Neural cell (in vitro differentiated cells): ENCODE measurements at regions not wholly inside any gene's neighbourhood (a gene's known extent, or its start where the extent isn't known, plus 50 kb on each side); places are given as distances from the start of the nearest gene placed in this dataset.

Experiments used
- H2AFZ ChIP-seq: fragments of 200-600, 300-800 bp; sonication (generic), shearing (Covaris generic); 2 replicates; pipeline ENCODE4 v1.6.0; 2014; ENCODE audit warnings: low read depth, mild to moderate bottlenecking, antibody characterized with exemption, low read length, moderate library complexity
- H3F3A ChIP-seq: fragments of 200-600 bp; shearing (Covaris generic); 2 replicates; pipeline ENCODE4 v1.6.1; 2016; ENCODE audit warnings: mild to moderate bottlenecking, moderate library complexity, mixed read lengths, antibody characterized with exemption, low read length; ENCODE audit not compliant: insufficient read depth, poor library complexity, severe bottlenecking
- H3K27ac ChIP-seq: fragments of 200-600, 300-800 bp; sonication (generic), shearing (Covaris generic); 2 replicates; pipeline ENCODE4 v1.5.1; 2014; ENCODE audit warnings: mild to moderate bottlenecking, low read length, moderate library complexity
- H3K27me3 ChIP-seq: fragments of 300-800, 200-600 bp; sonication (generic), shearing (Covaris generic); 2 replicates; pipeline ENCODE4 v1.6.0; 2014; ENCODE audit warnings: mild to moderate bottlenecking, low read depth, low read length, moderate library complexity; ENCODE audit not compliant: insufficient read depth
- H3K36me3 ChIP-seq: fragments of 300-800, 200-600 bp; sonication (generic), shearing (Covaris generic); 2 replicates; pipeline ENCODE4 v1.5.1; 2014; ENCODE audit warnings: mild to moderate bottlenecking, antibody characterized with exemption, low read length, moderate library complexity; ENCODE audit not compliant: insufficient read depth
- H3K4me2 ChIP-seq: fragments of 300-800, 200-600 bp; sonication (generic), shearing (Covaris generic); 2 replicates; pipeline ENCODE4 v1.6.0; 2014; ENCODE audit warnings: mild to moderate bottlenecking, low read length
- H3K4me3 ChIP-seq: fragments of 300-800, 200-600 bp; sonication (generic), shearing (Covaris generic); 2 replicates; pipeline ENCODE4 v1.5.1; 2014; ENCODE audit warnings: mild to moderate bottlenecking, low read length, moderate library complexity
- H3K79me2 ChIP-seq: fragments of 200-600 bp; shearing (Covaris generic); replicated peaks from 2 replicates; pipeline ENCODE4 v1.6.0; 2014; ENCODE audit warnings: mild to moderate bottlenecking, low read length, moderate library complexity; ENCODE audit not compliant: insufficient read depth
- H3K9ac ChIP-seq: fragments of 300-800, 200-600 bp; sonication (generic), shearing (Covaris generic); 2 replicates; pipeline ENCODE4 v1.6.1; 2016; ENCODE audit warnings: mild to moderate bottlenecking, low read length, mixed read lengths
- H3K9me2 ChIP-seq: fragments of 200-600 bp; shearing (Covaris generic); 2 replicates; pipeline ENCODE4 v1.6.1; 2016; ENCODE audit warnings: mild to moderate bottlenecking, low read length, mixed read lengths; ENCODE audit not compliant: insufficient read depth
- H3K9me3 ChIP-seq: fragments of 200-600, 300-800 bp; sonication (generic), shearing (Covaris generic); 2 replicates; pipeline ENCODE4 v1.6.1; 2016; ENCODE audit warnings: mild to moderate bottlenecking, mixed run types, low read length, moderate library complexity, mixed read lengths
- H4K20me1 ChIP-seq: fragments of 200-600 bp; shearing (Covaris generic); 2 replicates; pipeline ENCODE4 v1.6.1; 2016; ENCODE audit warnings: mild to moderate bottlenecking, mixed run types; ENCODE audit not compliant: insufficient read depth
- CTCF ChIP-seq: fragments of 450-650 bp; IDR thresholded peaks from 2 replicates; pipeline ENCODE4 v1.5.1; 2014; ENCODE audit warnings: antibody characterized with exemption, mild to moderate bottlenecking, moderate library complexity; ENCODE audit not compliant: poor library complexity, severe bottlenecking
- EP300 ChIP-seq: fragments of 450-650 bp; conservative IDR thresholded peaks from 2 replicates; pipeline ENCODE4 v1.6.1; 2014; ENCODE audit warnings: antibody characterized with exemption, mild to moderate bottlenecking, moderate library complexity; ENCODE audit not compliant: poor library complexity, severe bottlenecking
- EZH2 ChIP-seq: fragments of 200-600, 300-800 bp; shearing (Covaris generic), sonication (generic); IDR thresholded peaks from 2 replicates; pipeline ENCODE4 v1.6.1; 2014; ENCODE audit warnings: antibody characterized with exemption, low read length, borderline replicate concordance, mild to moderate bottlenecking; ENCODE audit not compliant: insufficient read depth, poor library complexity, severe bottlenecking
- MXI1 ChIP-seq: fragments of 450-650 bp; conservative IDR thresholded peaks from 2 replicates; pipeline ENCODE4 v1.6.1; 2014; ENCODE audit warnings: antibody characterized with exemption, mild to moderate bottlenecking; ENCODE audit not compliant: poor library complexity, severe bottlenecking
- POLR2AphosphoS5 ChIP-seq: IDR thresholded peaks from 2 replicates; pipeline ENCODE4 v1.6.1; 2012
- RAD21 ChIP-seq: fragments of 450-650 bp; conservative IDR thresholded peaks from 2 replicates; pipeline ENCODE4 v1.6.1; 2014; ENCODE audit warnings: antibody characterized with exemption, mild to moderate bottlenecking, moderate library complexity
- REST ChIP-seq: IDR thresholded peaks from 2 replicates; pipeline ENCODE4 v1.6.1; 2012; ENCODE audit warnings: borderline replicate concordance
- SMC3 ChIP-seq: fragments of 450-650 bp; conservative IDR thresholded peaks from 2 replicates; pipeline ENCODE4 v1.6.1; 2014; ENCODE audit warnings: antibody characterized with exemption, mild to moderate bottlenecking, moderate library complexity; ENCODE audit not compliant: poor library complexity
- TAF1 ChIP-seq: IDR thresholded peaks from 2 replicates; pipeline ENCODE4 v1.6.1; 2012; ENCODE audit warnings: low read depth

GRCh38 chr6:169156108-169156792, 97.4 kb downstream of the THBS2 start:
- no peaks in the 10 kb centered on the region for H3K9me2 ChIP-seq
- H3K4me3 ChIP-seq = no peak overlapping the region
- H3K4me2 ChIP-seq = no peak overlapping the region
- no peak overlapping the region for H2AFZ ChIP-seq
- no peak overlapping the region for H3K27ac ChIP-seq
- no peaks in the 10 kb centered on the region for H3F3A ChIP-seq
- H3K9ac ChIP-seq = no peak overlapping the region
- H3K27me3 ChIP-seq = no peaks in the 10 kb centered on the region
- H4K20me1 ChIP-seq = no peaks in the 10 kb centered on the region
- H3K79me2 ChIP-seq = no peaks in the 10 kb centered on the region
- TF ChIP-seq SMC3 = no peak
- TF ChIP-seq EP300 = no peak
- TF ChIP-seq POLR2AphosphoS5 = no peak
- TF ChIP-seq MXI1 = no peak
- no peak for TF ChIP-seq TAF1
- TF ChIP-seq CTCF = no peak
- no peak for TF ChIP-seq RAD21
- TF ChIP-seq EZH2 = no peak
- no peak for TF ChIP-seq REST
- H3K36me3 ChIP-seq = no peaks in the 10 kb centered on the region
- no peaks in the 10 kb centered on the region for H3K9me3 ChIP-seq

DNA sequence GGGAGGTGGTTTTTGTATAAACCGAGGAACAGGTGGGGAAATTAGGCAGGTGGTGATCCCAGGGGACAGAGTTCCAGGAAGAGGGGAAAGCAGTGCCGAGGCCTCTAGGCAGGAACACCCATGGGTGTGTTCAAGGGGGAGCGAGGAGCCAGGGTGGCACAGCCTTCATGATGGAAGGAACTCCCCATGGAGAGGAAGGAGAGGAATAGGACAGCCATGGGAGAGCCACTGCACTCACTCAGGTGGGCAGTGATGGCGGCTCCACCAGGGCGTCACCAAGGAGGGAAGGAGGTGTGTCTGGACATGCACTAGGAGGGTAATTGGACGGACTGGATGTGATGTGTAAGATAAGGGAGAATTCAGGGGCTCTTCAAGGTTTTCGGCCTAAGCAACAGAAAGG, 98.2 kb downstream of the THBS2 start:
- Histone ChIP-seq H4K20me1 (no peaks in the 10 kb centered on the region), H3K9me3 (no peaks in the 10 kb centered on the region), H3K36me3 (no peaks in the 10 kb centered on the region), H3K9me2 (no peaks in the 10 kb centered on the region), H3K79me2 (no peaks in the 10 kb centered on the region), H3K4me3 (no peak overlapping the region), H3F3A (no peaks in the 10 kb centered on the region), H3K27ac (no peak overlapping the region), H3K27me3 (no peaks in the 10 kb centered on the region), H2AFZ (no peak overlapping the region), H3K9ac (no peak overlapping the region), H3K4me2 (no peak overlapping the region)
- TF ChIP-seq REST = no peak
